ENCODE measurements at regions not wholly inside any gene's neighbourhood (a gene's known extent, or its start where the extent isn't known, plus 50 kb on each side); places are given as distances from the start of the nearest gene placed in this dataset.

DNA sequence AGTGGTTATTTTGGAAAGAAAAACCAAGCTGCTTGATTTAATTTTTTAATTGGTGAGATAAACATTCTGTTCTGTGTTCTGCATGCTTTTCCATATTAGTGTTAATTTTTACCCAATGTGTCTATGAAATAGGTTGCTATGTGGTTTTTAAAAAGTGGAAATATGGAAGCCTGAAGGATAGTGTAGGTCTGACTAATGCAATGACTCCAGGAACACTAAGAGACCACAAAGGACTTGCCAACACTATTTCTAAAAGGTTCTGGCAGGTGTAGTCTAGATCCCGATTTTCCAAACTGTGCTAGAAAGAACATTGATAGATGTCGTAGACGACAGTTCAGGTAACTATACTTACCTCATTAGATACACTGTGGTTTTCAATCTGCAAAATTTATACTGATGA is 877.4 kb upstream of the GOT2 start:
- DNase-seq (ENCODE audit: low spot score in 2 of 2), result no peak
- no peak overlapping the region for H3K4me3 ChIP-seq (ENCODE audit: low read depth, poor library complexity, severe bottlenecking)
- TF ChIP-seq POLR2A (IDR thresholded peaks at IDR 0.05), result no peak
- TF ChIP-seq, protein P1, sequence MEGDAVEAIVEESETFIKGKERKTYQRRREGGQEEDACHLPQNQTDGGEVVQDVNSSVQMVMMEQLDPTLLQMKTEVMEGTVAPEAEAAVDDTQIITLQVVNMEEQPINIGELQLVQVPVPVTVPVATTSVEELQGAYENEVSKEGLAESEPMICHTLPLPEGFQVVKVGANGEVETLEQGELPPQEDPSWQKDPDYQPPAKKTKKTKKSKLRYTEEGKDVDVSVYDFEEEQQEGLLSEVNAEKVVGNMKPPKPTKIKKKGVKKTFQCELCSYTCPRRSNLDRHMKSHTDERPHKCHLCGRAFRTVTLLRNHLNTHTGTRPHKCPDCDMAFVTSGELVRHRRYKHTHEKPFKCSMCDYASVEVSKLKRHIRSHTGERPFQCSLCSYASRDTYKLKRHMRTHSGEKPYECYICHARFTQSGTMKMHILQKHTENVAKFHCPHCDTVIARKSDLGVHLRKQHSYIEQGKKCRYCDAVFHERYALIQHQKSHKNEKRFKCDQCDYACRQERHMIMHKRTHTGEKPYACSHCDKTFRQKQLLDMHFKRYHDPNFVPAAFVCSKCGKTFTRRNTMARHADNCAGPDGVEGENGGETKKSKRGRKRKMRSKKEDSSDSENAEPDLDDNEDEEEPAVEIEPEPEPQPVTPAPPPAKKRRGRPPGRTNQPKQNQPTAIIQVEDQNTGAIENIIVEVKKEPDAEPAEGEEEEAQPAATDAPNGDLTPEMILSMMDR (IDR thresholded peaks at IDR 0.05), result no peak
- intact Hi-C loops (cut with DNase I; ENCODE audit: low total_unique reads), result no loop called here
- WGBS, 2 donors, result 88 to 94% methylated on average over 3 of the region's 3 CpGs

DNA sequence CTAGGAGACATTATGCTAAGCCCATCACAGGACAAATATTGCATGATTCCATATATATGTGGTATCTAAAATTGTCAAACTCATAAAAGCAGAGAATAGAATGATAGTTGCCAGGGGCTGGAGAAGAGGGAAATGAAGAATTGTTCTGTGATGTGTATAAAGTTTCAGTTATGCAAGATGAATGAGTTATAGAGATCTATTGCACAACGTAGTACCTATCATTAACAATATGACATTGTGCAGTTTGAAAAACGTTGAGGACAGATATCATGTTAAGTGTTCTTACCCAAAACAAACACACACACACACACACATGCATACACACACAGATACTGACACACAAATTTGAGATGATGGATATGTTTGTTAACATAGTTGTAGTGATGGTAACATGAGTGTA is 871.6 kb upstream of the GOT2 start:
- no peak for DNase-seq (ENCODE audit: low spot score in 2 of 2)
- TF ChIP-seq, protein P1 (IDR thresholded peaks at IDR 0.05), result no peak
- TF ChIP-seq POLR2A (IDR thresholded peaks at IDR 0.05), result no peak
- no peak overlapping the region for H3K4me3 ChIP-seq (ENCODE audit: low read depth, poor library complexity, severe bottlenecking)
- intact Hi-C loops (cut with DNase I; ENCODE audit: low total_unique reads), result no loop called here
- WGBS, 2 donors, result 55 to 66% methylated on average over 2 of the region's 2 CpGs

GRCh38 chr16:59604354-59604753 is 870.2 kb upstream of the GOT2 start:
- TF ChIP-seq POLR2A (IDR thresholded peaks at IDR 0.05), result no peak
- TF ChIP-seq, protein P1 (IDR thresholded peaks at IDR 0.05), result no peak
- no peak for DNase-seq (ENCODE audit: low spot score in 2 of 2)
- WGBS, 2 donors, result 88 to 96% methylated on average over 1 of the region's 1 CpG
- H3K4me3 ChIP-seq (ENCODE audit: low read depth, poor library complexity, severe bottlenecking), result no peak overlapping the region
- intact Hi-C loops (cut with DNase I; ENCODE audit: low total_unique reads), result no loop called here

DNA sequence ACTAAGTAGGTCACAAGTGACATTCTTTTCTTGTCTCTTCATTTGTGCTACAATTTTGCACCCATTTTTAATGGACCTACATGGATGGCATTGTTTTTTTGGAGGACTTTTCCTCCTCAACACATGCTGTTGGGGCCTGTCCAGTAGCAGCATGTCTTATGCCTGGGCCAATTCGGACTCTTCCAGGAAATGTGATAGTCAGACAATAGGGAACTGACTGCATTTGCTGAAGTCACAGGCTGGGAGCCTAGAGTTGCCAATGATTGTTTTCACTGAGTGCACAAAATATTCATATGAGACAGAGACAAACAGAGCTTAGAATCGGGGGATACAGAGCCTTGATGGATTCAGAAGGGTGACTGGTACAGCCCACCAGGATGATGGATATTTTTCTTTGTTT is 867.3 kb upstream of the GOT2 start:
- no peak for DNase-seq (ENCODE audit: low spot score in 2 of 2)
- 56 to 82% methylated on average over 2 of the region's 2 CpGs for WGBS, 2 donors
- intact Hi-C loops (cut with DNase I; ENCODE audit: low total_unique reads), result no loop called here
- H3K4me3 ChIP-seq (ENCODE audit: low read depth, poor library complexity, severe bottlenecking), result no peak overlapping the region
- TF ChIP-seq POLR2A (IDR thresholded peaks at IDR 0.05), result no peak
- TF ChIP-seq, protein P1 (IDR thresholded peaks at IDR 0.05), result no peak

DNA sequence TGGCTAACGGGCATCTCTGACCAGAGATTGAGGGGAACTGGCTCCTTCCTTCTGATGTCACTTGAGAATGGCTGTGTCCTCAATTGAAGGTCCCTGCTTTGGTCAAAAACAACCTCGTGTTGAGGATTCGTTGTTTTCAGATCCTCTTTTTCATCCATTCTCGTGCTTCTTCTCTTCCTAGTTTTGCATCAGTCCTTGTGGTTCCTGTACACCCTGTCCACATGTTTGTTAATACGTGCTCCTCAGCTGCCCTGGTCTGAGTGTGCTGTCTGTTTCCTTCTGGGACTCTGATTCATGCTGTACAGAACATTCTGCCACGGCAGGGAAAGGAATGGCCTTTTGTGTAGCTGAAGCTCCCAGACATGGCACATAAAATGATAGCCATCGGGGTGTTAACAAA is 863.2 kb upstream of the GOT2 start:
- no peak for TF ChIP-seq POLR2A (IDR thresholded peaks at IDR 0.05)
- TF ChIP-seq, protein P1 (IDR thresholded peaks at IDR 0.05), result no peak
- intact Hi-C loops (cut with DNase I; ENCODE audit: low total_unique reads), result no loop called here
- no peak overlapping the region for H3K4me3 ChIP-seq (ENCODE audit: low read depth, poor library complexity, severe bottlenecking)
- DNase-seq (ENCODE audit: low spot score in 2 of 2), result no peak
- WGBS, 2 donors, result 84 to 86% methylated on average over 7 of the region's 7 CpGs

GRCh38 chr16:59596693-59597092 is 862.6 kb upstream of the GOT2 start:
- intact Hi-C loops (cut with DNase I; ENCODE audit: low total_unique reads), result no loop called here
- TF ChIP-seq, protein P1 (IDR thresholded peaks at IDR 0.05), result no peak
- TF ChIP-seq POLR2A (IDR thresholded peaks at IDR 0.05), result no peak
- no peak overlapping the region for H3K4me3 ChIP-seq (ENCODE audit: low read depth, poor library complexity, severe bottlenecking)
- 79 to 86% methylated on average over 4 of the region's 4 CpGs for WGBS, 2 donors
- DNase-seq (ENCODE audit: low spot score in 2 of 2), result no peak

Measured in lower leg skin (tissue), 4 donors.